ENCODE measurements at regions not wholly inside any gene's neighbourhood (a gene's known extent, or its start where the extent isn't known, plus 50 kb on each side); places are given as distances from the start of the nearest gene placed in this dataset.
"Not testable (repeated sequence)": the region's sequence is repeated elsewhere in the genome, so short reads cannot be mapped to it uniquely, and the experiment has no call there.

GRCh38 chr5:36744773-36745589, 131.6 kb upstream of the NIPBL start:
- intact Hi-C loops (cut with micrococcal nuclease): loop anchor here (1.0 to 2.0 kb wide), 4 partner anchors 20 to 199 kb away; no protein-coding TSS in a partner anchor
- Histone ChIP-seq H3K27ac (ENCODE audit: low read length in 2 of 2) (peak overlapping the region in 1 of 2 donors; percentile 44), H3K4me2 (replicated peaks; ENCODE audit: low read depth, low read length, poor library complexity, severe bottlenecking) (peak overlapping the region; percentile 98), H3K79me2 (ENCODE audit: control insufficient read depth, insufficient read depth, low read length) (no peaks in the 10 kb centered on the region), H3K9me3 (ENCODE audit: control extremely low read depth in 1 of 3, control insufficient read depth in 2 of 3, insufficient read depth in 1 of 3, low read length in 2 of 3) (no peaks in the 10 kb centered on the region), H4K20me1 (ENCODE audit: control insufficient read depth, insufficient read depth, low read length, poor library complexity, severe bottlenecking) (no peaks in the 10 kb centered on the region), H2AFZ (ENCODE audit: insufficient read depth, low read depth, low read length, poor library complexity, severe bottlenecking) (peak overlapping the region; percentile 92), H3K27me3 (replicated peaks in 1 of 4; ENCODE audit: control extremely low read depth in 1 of 4, control insufficient read depth in 3 of 4, insufficient read depth in 4 of 4, low read length in 3 of 4) (peaks cover 0 to 13% (median 3%) of the 10 kb centered on the region in 4 experiments), H3K9ac (ENCODE audit: low read length) (peak overlapping the region; percentile 71), H3K4me1 (ENCODE audit: control insufficient read depth in 2 of 2, insufficient read depth in 2 of 2, low read length in 2 of 2) (peaks cover 20% of the 10 kb centered on the region in 2 donors), H3K36me3 (replicated peaks in 1 of 2; ENCODE audit: control extremely low read depth in 1 of 2, control insufficient read depth in 1 of 2, extremely low read depth in 1 of 2, insufficient read depth in 2 of 2, low read length in 1 of 2) (no peaks in the 10 kb centered on the region), H3K4me3 (ENCODE audit: control extremely low read depth in 1 of 5, extremely low read depth in 1 of 5, insufficient read depth in 1 of 5, low read depth in 2 of 5, low read length in 4 of 5) (peak overlapping the region; percentile 47 to 88 (median 63))
- ChIA-PET CTCF (interaction anchor here (0.7 to 4.5 kb wide), 19 partner anchors 9 to 1800 kb away, joined by 3 to 36 read pairs (median 5); partner anchors contain the start of genes NADK2, NIPBL and NUP155), POLR2A (interaction anchor here (1.8 to 2.0 kb wide), 2 partner anchors 21 to 130 kb away, joined by 7 to 10 read pairs; partner anchors contain the start of gene NIPBL)
- Mint-ChIP-seq H3K27ac (peak overlapping the region; percentile 94), H3K4me3 (peak overlapping the region; percentile 95), H3K4me1 (peaks cover 20% of the 10 kb centered on the region), H3K27me3 (peaks cover 12% of the 10 kb centered on the region), H3K9me3 (ENCODE audit: insufficient read depth) (no peaks in the 10 kb centered on the region)
- under 1% methylated on average over 49 of the region's 50 CpGs for WGBS (ENCODE audit: insufficient coverage)
- peak; percentile 36 for TF ChIP-seq CTCF (IDR thresholded peaks at IDR 0.05)
- no peak for TF ChIP-seq EZH2 (IDR thresholded peaks at IDR 0.05; ENCODE audit: borderline replicate concordance, insufficient read depth, low read depth, low read length, poor library complexity, severe bottlenecking)
- ATAC-seq (ENCODE audit: low read depth): peak; percentile 70
- peak; percentile 70 for DNase-seq

- POLR2A ChIA-PET; H3K4me3 ChIP-seq (ENCODE audit: control extremely low read depth in 1 of 5, extremely low read depth in 1 of 5, insufficient read depth in 1 of 5, low read depth in 2 of 5, low read length in 4 of 5); H3K9ac ChIP-seq (ENCODE audit: low read length); H4K20me1 ChIP-seq (ENCODE audit: control insufficient read depth, insufficient read depth, low read length, poor library complexity, severe bottlenecking); H3K27me3 ChIP-seq (replicated peaks in 1 of 4; ENCODE audit: control extremely low read depth in 1 of 4, control insufficient read depth in 3 of 4, insufficient read depth in 4 of 4, low read length in 3 of 4); H3K9me3 ChIP-seq (ENCODE audit: control extremely low read depth in 1 of 3, control insufficient read depth in 2 of 3, insufficient read depth in 1 of 3, low read length in 2 of 3); intact Hi-C loops (cut with micrococcal nuclease); H3K4me3 Mint-ChIP-seq; ATAC-seq (ENCODE audit: low read depth); H3K79me2 ChIP-seq (ENCODE audit: control insufficient read depth, insufficient read depth, low read length); H3K27me3 Mint-ChIP-seq; H3K4me2 ChIP-seq (replicated peaks; ENCODE audit: low read depth, low read length, poor library complexity, severe bottlenecking); H3K27ac Mint-ChIP-seq; H3K9me3 Mint-ChIP-seq (ENCODE audit: insufficient read depth); H2AFZ ChIP-seq (ENCODE audit: insufficient read depth, low read depth, low read length, poor library complexity, severe bottlenecking); DNase-seq; H3K36me3 ChIP-seq (replicated peaks in 1 of 2; ENCODE audit: control extremely low read depth in 1 of 2, control insufficient read depth in 1 of 2, extremely low read depth in 1 of 2, insufficient read depth in 2 of 2, low read length in 1 of 2); H3K27ac ChIP-seq (ENCODE audit: low read length in 2 of 2): not testable (repeated sequence)
- peaks cover 20% of the 10 kb centered on the region for H3K4me1 Mint-ChIP-seq
- WGBS (ENCODE audit: insufficient coverage): no CpG with 5 or more reads among the region's 4 CpGs
- CTCF ChIA-PET: interaction anchor here (1.0 to 1.4 kb wide), 2 partner anchors 10 to 18 kb away, joined by 3 to 4 read pairs; no protein-coding TSS in a partner anchor
- H3K4me1 ChIP-seq (ENCODE audit: control insufficient read depth in 2 of 2, insufficient read depth in 2 of 2, low read length in 2 of 2): peaks cover 20% of the 10 kb centered on the region in 2 donors
Observed at GRCh38 chr5:36747794-36748193, 128.8 kb upstream of the NIPBL start.

All from B cell (primary cell).